Omental fat pad (tissue), 3 donors: ENCODE measurements at regions not wholly inside any gene's neighbourhood (a gene's known extent, or its start where the extent isn't known, plus 50 kb on each side); places are given as distances from the start of the nearest gene placed in this dataset.
"Not testable (repeated sequence)": the region's sequence is repeated elsewhere in the genome, so short reads cannot be mapped to it uniquely, and the experiment has no call there.

ENCODE experiments used
- ATAC-seq: fragments of 150-250 bp; one replicate; pipeline ENCODE4 v1.9.1; 2016; ENCODE audit warnings: mild to moderate bottlenecking, moderate library complexity; ENCODE audit not compliant: low FRiP score
- DNase-seq: peaks from one replicate; pipeline ENCODE4 v3.0.0-alpha.2; 2019; ENCODE audit warnings: low spot score
- TF ChIP-seq, protein P1 (sequence below), 3 donors: fragments of 450-650 bp; IDR thresholded peaks; one replicate each; pipeline ENCODE4 v1.5.1; 2016 to 2017; ENCODE audit warnings: antibody characterized with exemption in 3 of 3, mild to moderate bottlenecking in 3 of 3, moderate library complexity in 2 of 3

DNA sequence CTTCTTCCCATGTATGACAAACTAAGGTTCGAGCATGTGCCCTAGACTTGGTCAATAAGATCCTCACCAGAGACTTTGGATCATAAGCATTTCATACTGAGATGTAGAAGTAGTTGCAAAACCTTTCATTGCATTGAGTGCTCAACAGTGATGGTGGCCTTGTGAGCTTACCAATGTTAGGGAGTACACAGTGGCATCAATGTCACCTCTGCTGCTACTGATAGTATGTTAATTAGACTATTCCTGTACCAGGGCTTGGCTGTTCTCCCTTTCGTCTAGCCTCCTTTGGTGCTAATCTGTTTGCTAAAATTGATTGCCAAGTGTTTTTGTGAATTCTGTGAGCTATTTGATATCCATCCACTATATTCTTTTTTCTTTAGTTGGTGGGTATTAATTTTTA is 264.5 kb upstream of the SEMA3C start:
- TF ChIP-seq, protein P1, sequence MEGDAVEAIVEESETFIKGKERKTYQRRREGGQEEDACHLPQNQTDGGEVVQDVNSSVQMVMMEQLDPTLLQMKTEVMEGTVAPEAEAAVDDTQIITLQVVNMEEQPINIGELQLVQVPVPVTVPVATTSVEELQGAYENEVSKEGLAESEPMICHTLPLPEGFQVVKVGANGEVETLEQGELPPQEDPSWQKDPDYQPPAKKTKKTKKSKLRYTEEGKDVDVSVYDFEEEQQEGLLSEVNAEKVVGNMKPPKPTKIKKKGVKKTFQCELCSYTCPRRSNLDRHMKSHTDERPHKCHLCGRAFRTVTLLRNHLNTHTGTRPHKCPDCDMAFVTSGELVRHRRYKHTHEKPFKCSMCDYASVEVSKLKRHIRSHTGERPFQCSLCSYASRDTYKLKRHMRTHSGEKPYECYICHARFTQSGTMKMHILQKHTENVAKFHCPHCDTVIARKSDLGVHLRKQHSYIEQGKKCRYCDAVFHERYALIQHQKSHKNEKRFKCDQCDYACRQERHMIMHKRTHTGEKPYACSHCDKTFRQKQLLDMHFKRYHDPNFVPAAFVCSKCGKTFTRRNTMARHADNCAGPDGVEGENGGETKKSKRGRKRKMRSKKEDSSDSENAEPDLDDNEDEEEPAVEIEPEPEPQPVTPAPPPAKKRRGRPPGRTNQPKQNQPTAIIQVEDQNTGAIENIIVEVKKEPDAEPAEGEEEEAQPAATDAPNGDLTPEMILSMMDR (IDR thresholded peaks at IDR 0.05) = no peak
- no peak for ATAC-seq

DNA sequence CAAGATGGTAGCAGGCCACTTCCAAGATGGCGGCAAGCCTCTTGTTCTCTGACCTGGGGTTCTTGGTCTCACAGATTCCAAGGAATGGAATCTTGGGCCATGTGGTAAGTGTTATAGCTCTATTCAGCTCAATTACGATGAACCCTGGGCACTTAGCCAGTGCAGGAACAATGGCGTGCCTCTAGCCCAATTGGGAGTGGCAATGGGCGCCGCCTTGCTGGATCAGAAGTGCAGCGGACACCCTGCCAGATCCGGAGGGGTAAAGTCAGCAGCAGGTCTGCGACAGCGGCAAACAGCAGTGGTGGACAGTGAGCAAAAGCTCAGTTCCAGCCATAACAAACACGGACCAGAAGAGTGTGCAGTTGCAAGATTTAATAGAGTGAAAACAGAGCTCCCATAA is 263.2 kb upstream of the SEMA3C start:
- not testable (repeated sequence) for DNase-seq, ATAC-seq

More for the DNA sequence above, 264.5 kb upstream of the SEMA3C start:
- no peak for DNase-seq

DNA sequence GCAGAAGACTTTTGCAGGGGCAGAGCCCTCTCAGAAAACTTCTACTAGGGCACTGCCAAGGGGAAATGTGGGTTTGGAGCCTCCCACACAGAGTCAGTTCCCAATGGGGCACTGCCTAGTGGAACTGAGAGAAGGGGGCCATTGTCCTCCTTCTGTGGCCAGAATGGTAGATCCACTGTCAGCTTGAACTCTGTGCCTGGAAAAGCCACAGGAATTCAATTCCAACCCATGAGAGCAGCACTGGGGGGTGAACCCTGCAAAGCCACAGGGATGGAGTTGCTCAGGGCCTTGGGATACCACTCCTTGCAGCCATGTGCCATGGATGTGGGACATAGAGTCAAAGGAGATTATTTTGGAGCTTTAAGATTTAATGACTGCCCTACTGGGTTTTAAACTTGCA is 262.2 kb upstream of the SEMA3C start:
- DNase-seq = no peak
- TF ChIP-seq, protein P1 (IDR thresholded peaks at IDR 0.05) = no peak
- ATAC-seq = no peak

DNA sequence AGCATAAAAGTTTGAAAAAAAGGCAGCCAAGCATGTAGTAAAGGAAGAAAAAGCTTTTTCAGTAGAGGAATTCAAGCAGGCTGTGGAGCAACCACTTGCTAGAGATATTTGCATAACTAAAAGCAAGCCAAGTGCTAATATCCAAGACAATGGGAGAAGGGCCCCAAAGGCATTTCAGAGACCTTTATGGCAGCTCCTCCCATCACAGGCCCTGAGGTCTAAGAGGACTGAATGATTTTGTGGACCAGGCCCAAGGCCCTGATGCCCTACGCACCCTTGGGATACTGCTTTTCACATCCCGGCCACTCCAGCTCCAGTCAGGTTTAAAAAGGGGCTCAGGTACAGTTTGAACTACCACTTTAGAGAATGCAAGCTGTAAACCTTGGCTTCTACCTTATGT is 261.7 kb upstream of the SEMA3C start:
- TF ChIP-seq, protein P1 (IDR thresholded peaks at IDR 0.05) = no peak
- ATAC-seq = no peak
- DNase-seq = no peak

DNA sequence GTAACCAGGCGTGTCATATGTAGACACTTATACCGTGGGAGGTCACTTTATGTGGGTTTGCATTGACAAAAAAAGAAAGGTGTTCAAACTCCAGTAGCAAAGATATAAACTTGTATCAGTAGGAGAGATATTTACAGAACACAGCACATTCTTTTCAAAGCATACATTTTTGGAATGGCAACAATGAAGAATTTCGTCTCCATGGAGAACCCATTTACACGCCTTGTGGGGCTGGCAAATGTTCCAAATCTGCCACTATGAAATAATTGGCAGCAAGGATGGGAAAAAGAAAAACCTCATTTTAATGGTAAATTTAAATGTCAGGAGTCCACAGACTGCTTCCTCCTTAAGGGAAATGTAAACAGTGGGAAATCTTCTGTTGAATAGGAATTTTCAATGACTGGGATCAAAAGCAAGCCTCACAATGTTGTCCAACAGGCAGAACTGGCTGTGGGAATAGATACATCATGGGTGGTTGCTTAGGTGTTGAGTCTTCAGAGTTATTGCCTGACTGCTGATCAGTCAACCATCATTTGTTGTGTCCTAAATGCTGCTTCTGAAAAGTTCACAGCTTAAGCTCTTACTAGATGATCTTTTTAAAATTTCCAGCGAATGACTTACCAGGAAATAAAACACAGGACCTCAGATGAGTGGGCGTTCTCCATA is 256.6 kb upstream of the SEMA3C start:
- TF ChIP-seq, protein P1 (IDR thresholded peaks at IDR 0.05) = no peak
- ATAC-seq (no peak), DNase-seq (no peak)

DNA sequence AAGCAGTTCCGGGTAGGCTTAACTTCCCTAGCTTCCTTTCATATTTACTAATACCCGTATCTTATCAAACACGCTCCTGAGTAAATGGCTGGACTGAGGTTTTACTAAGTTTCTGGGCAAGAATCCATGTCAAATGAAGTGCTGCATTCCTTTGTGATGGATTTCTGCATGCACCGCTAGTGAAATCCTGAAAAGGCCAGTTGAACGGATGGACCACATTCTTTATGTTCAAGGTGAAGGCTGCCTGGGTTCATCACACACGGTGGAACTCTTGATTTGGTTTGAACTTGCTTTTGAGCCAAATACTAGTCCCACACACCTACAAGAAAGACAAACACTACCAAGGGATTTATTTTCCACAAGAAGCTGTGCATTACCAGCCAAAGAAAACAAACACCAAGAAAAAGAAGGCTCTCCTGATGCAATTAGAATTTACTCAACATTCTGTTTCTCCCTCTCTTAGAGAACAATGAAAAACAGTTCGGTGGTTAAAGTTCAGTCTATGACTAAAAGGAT is 255.0 kb upstream of the SEMA3C start:
- ATAC-seq = peak; percentile 89
- TF ChIP-seq, protein P1 (IDR thresholded peaks at IDR 0.05) = no peak
- no peak for DNase-seq

DNA sequence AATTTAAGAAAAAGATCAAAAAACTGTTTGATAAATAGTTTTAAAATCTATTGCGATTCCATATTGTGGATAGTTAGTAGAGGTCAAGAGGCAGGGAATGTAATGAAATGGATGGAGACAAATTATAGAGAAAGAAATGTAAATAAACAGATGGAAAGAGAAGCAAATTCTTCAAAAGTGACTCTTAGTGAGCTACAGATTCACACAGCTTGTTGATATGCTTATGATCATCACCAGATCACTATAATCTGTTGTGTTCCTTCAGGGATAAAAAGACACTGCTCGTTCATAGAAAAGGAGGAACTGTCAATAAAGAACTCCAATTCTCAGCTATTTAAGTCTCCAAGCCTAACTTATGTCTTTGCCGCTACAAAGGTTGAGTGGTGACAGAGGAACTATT is 251.4 kb upstream of the SEMA3C start:
- no peak for DNase-seq
- no peak for ATAC-seq
- TF ChIP-seq, protein P1 (IDR thresholded peaks at IDR 0.05) = no peak
